HUES48 (cell line): ENCODE measurements at regions not wholly inside any gene's neighbourhood (a gene's known extent, or its start where the extent isn't known, plus 50 kb on each side); places are given as distances from the start of the nearest gene placed in this dataset.

Experiments used
- H3K27ac ChIP-seq: one replicate; pipeline ENCODE4 v1.7.0; 2013; ENCODE audit warnings: low read depth, low read length, inconsistent platforms
- H3K27me3 ChIP-seq: 2 replicates; pipeline ENCODE4 v1.6.1; 2013; ENCODE audit warnings: mild to moderate bottlenecking, low read length; ENCODE audit not compliant: control insufficient read depth, insufficient read depth
- H3K36me3 ChIP-seq: 2 replicates; pipeline ENCODE4 v1.6.1; 2013; ENCODE audit warnings: low read length; ENCODE audit not compliant: control insufficient read depth, insufficient read depth
- H3K4me1 ChIP-seq: 2 replicates; pipeline ENCODE4 v1.6.1; 2013; ENCODE audit warnings: mild to moderate bottlenecking, low read length; ENCODE audit not compliant: control insufficient read depth, insufficient read depth
- H3K4me3 ChIP-seq: 2 replicates; pipeline ENCODE4 v1.5.1; 2013; ENCODE audit warnings: mild to moderate bottlenecking, low read depth, low read length
- H3K9ac ChIP-seq: 2 replicates; pipeline ENCODE4 v1.6.1; 2013; ENCODE audit warnings: mild to moderate bottlenecking, low read depth, low read length, moderate library complexity
- H3K9me3 ChIP-seq: 2 replicates; pipeline ENCODE4 v1.6.1; 2013; ENCODE audit warnings: low read length; ENCODE audit not compliant: control insufficient read depth, insufficient read depth

DNA sequence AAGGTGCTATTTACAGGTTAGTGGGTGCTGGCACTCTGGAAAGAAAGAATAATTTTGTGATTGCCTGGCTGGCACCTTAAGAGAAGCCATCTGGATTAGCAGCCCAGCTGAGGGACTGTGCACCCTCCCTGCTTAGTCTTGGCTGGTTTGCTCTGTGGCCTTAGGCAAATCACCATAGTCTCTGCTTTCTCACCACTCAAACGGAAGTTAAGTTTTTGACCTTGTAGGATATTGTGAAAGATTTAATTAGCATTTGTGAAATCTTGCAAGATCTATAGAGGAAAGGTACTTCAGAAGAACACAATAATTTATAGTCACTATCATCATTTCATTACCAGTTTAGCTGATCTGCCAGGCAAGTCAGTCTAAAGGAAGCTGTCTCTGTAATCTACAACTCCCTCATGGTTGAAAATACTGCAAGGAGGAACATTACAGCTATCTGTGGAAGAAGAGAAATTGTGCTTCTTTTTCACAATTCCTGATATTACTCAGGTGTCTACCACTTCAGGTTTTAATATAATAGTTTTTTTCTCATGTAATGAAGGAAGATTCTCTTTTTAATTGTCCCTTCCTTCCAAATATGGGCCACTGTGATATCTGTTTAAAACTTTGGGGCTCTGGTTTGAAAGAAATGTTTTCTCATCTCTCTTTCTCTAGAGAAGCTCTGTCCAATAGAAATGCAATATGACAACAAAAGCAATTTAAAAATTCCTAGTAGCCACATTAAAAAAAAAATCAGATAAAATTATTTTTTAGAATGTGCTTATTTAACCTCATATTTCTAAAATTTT, 219.6 kb downstream of the PTEN start:
- Histone ChIP-seq H3K27me3 (no peaks in the 10 kb centered on the region), H3K27ac (no peak overlapping the region), H3K36me3 (no peaks in the 10 kb centered on the region), H3K9me3 (no peaks in the 10 kb centered on the region), H3K4me3 (no peak overlapping the region), H3K4me1 (peaks cover 3% of the 10 kb centered on the region; the same call in 1 of the 2 replicates), H3K9ac (no peak overlapping the region)

DNA sequence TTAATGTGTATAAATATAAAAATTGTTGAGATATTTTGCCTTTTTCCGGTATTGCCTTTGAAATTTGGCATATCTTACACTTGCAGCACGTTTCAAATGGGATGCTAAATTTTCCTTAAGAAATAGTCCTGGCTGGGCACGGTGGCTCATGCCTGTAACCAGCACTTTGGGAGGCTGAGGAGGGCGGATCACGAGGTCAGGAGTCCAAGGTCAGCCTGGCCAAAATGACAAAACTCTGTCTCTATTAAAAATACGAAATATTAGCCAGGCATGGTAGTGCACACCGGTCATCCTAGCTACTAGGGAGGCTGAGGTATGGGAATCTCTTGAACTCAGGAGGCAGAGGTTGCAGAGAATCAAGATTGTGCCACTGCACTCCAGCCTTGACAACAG, 220.2 kb downstream of the PTEN start:
- Histone ChIP-seq H3K27ac (no peak overlapping the region), H3K4me3 (no peak overlapping the region), H3K4me1 (peaks cover 3% of the 10 kb centered on the region; the same call in 1 of the 2 replicates), H3K9me3 (no peaks in the 10 kb centered on the region), H3K27me3 (no peaks in the 10 kb centered on the region), H3K9ac (no peak overlapping the region), H3K36me3 (no peaks in the 10 kb centered on the region)

DNA sequence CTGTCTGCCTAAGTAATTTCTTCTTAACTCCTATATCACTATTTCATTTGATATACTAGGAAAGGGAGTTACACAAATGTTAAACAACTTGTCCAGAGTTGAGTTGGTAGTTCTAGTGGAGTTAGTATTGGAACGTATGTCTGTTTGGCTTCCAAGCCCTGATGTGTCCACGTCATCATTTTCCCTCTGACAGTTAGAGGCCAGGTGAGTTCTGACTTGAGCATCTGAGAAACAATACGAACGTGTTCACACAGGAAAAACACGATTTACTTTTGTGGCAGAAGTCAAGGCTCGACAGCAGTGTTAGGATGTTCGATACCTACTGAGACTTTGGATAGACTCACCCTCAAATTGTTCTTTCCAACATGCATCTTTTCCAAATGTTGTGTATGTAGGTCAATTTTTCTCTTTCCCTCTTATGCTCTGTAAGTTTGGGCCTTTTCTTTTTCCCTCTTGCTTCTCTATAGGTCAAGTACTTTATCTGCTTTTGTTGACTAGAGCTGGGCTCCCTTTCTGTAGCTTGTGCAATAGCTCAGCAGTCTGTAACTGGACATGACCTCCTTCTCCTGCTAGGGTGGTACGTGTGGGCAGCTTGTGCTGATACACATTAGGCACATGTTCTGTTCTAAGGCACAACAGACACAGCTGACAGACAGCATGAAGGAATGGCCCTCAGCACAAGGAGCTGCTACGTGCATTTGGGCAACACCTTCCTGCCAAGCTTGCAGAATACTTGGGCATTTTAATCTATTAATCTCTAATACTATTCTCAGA, 222.9 kb downstream of the PTEN start:
- no peaks in the 10 kb centered on the region for H3K27me3 ChIP-seq
- H3K9me3 ChIP-seq = no peaks in the 10 kb centered on the region
- no peak overlapping the region for H3K4me3 ChIP-seq
- H3K9ac ChIP-seq = no peak overlapping the region
- no peaks in the 10 kb centered on the region; the same call in 1 of the 2 replicates for H3K4me1 ChIP-seq
- H3K27ac ChIP-seq = no peak overlapping the region
- no peaks in the 10 kb centered on the region for H3K36me3 ChIP-seq

DNA sequence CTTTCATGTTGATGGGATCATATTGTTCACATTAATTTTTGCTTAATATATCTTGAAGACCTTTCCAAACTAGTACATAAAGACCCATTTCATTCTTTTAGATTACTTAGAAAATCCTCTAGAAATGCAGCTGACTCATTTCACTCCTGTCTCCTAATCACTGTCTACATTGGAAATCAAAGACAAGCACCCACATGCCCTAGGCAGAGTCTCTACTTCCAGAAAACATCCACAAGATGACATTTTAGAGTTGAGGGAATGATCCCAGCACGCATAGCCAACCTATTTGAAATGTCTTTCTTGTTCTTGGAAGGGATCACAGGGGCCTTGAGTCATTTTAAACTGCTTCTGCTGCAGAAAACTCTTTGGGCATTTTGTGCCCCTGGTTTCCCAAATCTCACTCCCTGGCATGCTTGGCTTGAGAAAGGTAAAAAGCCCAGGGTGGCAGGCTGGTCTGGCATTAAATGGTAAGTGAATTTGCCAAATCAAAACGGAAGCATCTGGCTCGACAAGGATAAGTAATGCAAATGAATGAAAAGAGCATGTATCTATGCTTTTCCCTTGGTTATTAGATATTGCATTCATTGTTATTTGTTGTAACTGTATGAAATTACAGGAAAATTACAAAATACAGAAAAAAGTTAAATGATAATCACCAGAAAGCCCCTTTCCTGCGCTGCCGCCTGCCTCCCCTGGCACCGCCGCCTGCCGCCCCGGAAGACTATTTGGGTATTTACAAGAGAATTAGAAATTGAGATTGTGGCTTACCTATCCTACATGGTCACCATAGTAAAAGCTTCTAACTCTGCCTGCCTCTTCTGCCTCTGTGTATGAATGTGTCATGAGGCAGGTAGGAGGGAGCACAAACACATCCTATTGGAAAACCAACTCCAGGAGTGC, 225.3 kb downstream of the PTEN start:
- no peak overlapping the region for H3K9ac ChIP-seq
- H3K4me1 ChIP-seq = no peaks in the 10 kb centered on the region
- H3K4me3 ChIP-seq = no peak overlapping the region
- no peaks in the 10 kb centered on the region for H3K27me3 ChIP-seq
- H3K27ac ChIP-seq = no peak overlapping the region
- no peaks in the 10 kb centered on the region for H3K9me3 ChIP-seq
- H3K36me3 ChIP-seq = no peaks in the 10 kb centered on the region

DNA sequence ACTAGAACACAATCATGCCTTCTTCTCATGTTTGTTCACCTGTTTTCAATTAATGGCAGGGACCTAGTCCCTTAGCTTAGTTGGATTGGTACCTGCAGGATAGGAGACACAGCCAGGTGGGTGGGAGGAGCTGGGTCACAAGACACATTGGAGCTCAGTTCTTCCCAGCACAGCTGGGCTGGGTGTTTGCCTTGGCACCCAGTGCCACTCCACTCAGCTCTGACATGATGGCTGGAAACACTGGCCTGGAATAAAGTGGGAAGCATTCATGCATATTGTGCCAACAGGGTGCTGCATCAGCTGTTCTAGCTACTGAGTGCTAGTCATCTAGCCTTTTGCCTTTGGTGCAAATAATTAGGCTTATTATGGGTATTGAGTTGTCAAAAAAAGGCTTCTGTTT, 226.1 kb downstream of the PTEN start:
- Histone ChIP-seq H3K36me3 (no peaks in the 10 kb centered on the region), H3K4me1 (no peaks in the 10 kb centered on the region), H3K27me3 (no peaks in the 10 kb centered on the region), H3K27ac (no peak overlapping the region), H3K9ac (no peak overlapping the region), H3K4me3 (no peak overlapping the region), H3K9me3 (no peaks in the 10 kb centered on the region)

DNA sequence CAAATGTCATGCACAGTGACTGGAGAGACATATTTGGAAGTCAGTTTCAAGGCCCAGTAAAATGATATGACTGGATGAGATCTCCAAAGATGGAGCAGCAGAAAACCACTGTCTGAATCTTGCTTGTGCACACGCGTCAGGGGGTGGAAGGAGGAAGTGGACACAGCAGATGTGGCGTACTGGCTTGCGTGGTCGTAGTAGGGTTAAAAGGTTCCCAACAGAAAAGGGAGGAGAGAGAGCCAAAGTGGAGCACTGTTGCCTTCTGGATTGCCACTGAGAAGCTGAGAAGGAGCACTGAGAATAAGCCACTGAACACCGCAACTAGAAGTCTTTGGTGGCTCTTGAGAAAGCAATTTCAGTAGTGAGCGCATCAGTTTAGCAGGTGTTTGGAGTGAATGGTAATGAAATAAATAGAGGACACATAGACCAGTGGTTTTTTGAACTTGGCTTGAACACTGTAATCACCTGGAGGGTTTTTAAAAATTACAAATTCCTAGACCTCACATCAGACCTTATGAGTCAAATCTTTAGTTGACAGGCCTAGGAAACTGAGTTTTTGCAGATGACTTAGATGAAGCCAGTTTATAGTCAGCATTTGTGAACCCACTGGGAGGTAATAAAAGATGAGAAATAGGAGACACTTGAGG, 227.3 kb downstream of the PTEN start:
- Histone ChIP-seq H3K27ac (no peak overlapping the region), H3K4me1 (no peaks in the 10 kb centered on the region), H3K4me3 (no peak overlapping the region), H3K27me3 (no peaks in the 10 kb centered on the region), H3K9me3 (no peaks in the 10 kb centered on the region), H3K9ac (no peak overlapping the region), H3K36me3 (no peaks in the 10 kb centered on the region)

DNA sequence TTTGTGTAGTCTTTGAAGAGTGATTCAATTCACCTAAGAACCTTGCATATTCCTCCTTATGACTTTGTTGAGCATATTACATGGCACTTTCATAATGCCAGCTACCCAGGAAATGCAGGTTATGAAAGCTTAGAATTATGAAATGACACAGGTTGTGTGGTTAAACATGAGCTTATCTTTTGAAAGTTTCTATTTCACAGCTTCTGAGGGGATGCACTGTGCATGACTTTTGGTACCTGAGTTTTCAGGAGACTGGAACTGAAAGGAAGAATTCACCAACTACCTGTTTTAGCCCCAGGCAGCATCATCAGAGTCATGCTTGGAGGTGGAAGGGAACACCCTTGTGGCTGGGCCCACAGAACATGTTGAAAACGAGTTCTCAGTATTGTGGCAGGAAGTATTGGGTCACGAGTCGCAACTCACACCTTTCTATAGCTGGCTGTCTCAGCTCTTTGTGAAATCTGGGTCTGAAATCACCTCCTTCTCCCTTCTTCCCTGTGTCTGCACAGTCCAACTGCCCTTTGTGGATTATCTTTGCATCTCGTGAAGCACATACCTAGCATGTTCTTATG, 228.2 kb downstream of the PTEN start:
- Histone ChIP-seq H3K9ac (no peak overlapping the region), H3K27ac (no peak overlapping the region), H3K4me1 (no peaks in the 10 kb centered on the region), H3K36me3 (no peaks in the 10 kb centered on the region), H3K27me3 (no peaks in the 10 kb centered on the region), H3K4me3 (no peak overlapping the region), H3K9me3 (no peaks in the 10 kb centered on the region)

DNA sequence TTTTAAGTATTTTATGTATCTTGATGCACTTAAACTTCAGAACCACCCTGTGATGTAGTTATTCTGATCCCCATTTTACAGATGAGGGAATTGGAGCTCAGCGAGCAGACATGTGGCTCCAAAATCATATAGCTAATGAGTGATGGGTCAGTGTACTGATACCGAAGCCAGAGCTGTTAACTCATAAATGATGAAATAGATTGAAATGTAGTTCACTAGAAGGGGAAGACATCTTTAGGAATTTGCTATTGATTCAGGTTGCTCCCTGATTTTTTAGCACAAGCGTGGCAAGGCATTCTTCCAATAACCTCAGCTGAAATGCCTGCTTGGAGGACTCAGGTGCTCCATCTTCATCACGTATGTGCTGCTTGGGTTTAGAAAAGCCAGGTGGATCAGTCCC, 228.8 kb downstream of the PTEN start:
- H3K4me3 ChIP-seq = no peak overlapping the region
- no peaks in the 10 kb centered on the region for H3K4me1 ChIP-seq
- H3K9ac ChIP-seq = no peak overlapping the region
- H3K36me3 ChIP-seq = no peaks in the 10 kb centered on the region
- no peaks in the 10 kb centered on the region for H3K27me3 ChIP-seq
- no peak overlapping the region for H3K27ac ChIP-seq
- no peaks in the 10 kb centered on the region for H3K9me3 ChIP-seq

DNA sequence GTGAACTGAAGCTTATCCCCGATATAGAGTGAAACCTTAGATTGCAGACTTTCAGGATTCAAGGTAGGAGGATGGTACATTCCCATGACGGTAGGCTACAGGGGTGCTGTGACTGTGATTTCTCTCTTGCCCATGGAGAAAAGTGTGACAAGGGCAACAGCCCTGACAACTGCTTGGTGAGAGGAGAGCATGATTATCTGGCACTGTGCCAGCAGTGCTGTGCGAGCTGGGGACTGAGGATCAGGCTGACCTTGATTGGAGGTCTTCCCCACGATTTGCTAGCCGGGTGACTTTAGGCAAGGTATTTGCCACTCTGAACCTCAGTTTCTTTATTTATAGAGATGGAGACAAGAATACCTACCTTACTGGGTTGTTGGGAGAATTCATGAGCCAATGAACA, 229.5 kb downstream of the PTEN start:
- H3K36me3 ChIP-seq = no peaks in the 10 kb centered on the region
- no peak overlapping the region for H3K4me3 ChIP-seq
- H3K9me3 ChIP-seq = no peaks in the 10 kb centered on the region
- H3K27me3 ChIP-seq = no peaks in the 10 kb centered on the region
- H3K4me1 ChIP-seq = no peaks in the 10 kb centered on the region
- H3K27ac ChIP-seq = no peak overlapping the region
- H3K9ac ChIP-seq = no peak overlapping the region

DNA sequence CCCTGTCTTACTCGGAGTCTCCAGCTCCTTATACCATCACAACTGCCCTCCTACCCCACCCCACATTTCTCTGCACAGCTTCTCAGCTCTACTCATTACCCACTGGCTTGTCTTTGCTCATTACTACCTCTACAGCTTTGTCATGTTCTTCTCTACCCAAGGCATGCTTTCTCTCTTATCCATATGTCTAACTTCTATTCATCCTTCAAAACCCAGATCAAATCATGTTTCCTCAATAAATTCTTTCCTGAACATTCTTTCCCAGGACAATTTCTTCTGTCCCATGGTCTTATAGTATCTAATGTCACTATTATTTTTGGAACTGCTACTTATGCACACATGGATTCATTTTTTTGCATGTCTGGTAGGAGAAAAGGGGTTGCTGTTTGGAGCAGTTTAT, 231.4 kb downstream of the PTEN start:
- no peaks in the 10 kb centered on the region for H3K9me3 ChIP-seq
- no peaks in the 10 kb centered on the region for H3K36me3 ChIP-seq
- no peak overlapping the region for H3K27ac ChIP-seq
- H3K4me1 ChIP-seq = no peaks in the 10 kb centered on the region
- no peaks in the 10 kb centered on the region for H3K27me3 ChIP-seq
- H3K9ac ChIP-seq = no peak overlapping the region
- H3K4me3 ChIP-seq = no peak overlapping the region
